ENCODE measurements at regions not wholly inside any gene's neighbourhood (a gene's known extent, or its start where the extent isn't known, plus 50 kb on each side); places are given as distances from the start of the nearest gene placed in this dataset.

DNA sequence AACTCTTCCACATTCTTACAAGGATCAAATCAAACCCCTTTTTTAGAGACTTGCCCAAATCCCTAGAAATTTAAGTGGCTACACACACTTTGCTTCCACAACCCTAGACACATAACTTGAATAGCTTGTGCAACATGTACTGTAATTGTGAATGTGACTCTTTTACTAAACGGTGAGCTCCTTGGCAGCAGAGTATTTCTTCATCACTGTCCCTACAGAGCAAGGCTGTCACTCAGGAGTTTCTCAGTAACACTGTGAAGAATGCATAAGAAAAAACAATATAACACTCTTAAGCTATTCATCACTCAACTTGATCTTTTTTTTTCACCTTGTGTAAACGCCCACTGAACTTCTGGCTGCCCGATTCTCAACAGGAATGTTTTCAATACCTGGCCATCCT, 53.8 kb upstream of the ADAMTS18 start:
- WGBS (ENCODE audit: extremely low coverage, insufficient coverage, low lambda C conversion rate) = no CpG with 5 or more reads among the region's 3 CpGs
- no peak overlapping the region for H3K4me3 ChIP-seq (ENCODE audit: low read length)

DNA sequence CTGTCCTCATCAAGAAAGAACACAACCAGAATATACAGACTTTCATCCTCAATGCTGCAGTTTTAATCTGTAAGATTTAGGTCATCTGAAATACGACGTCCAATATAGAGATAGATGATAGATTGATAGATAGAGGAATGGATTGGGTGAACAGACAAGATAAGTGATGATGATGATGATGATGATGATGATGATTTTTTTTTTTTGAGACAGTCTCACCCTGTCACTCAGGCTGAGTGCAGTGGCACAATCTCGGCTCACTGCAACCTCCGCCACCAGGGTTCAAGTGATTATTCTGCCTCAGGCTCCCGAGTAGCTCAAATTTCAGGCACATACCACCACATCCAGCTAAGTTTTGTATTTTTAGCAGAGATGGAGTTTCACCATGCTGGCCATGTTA, 56.3 kb upstream of the ADAMTS18 start:
- Histone ChIP-seq H3K79me2 (ENCODE audit: control insufficient read depth, insufficient read depth, low read length) (no peaks in the 10 kb centered on the region), H3K27me3 (ENCODE audit: insufficient read depth, low read length, poor library complexity) (no peaks in the 10 kb centered on the region), H3K9ac (ENCODE audit: low read length) (no peak overlapping the region), H2BK5ac (ENCODE audit: low read length) (no peak overlapping the region), H4K5ac (ENCODE audit: low read length) (no peak overlapping the region), H3K4me2 (ENCODE audit: low read length) (no peak overlapping the region), H4K8ac (ENCODE audit: low read depth, low read length) (no peak overlapping the region), H3K4me3 (ENCODE audit: low read length) (no peak overlapping the region), H3K27ac (ENCODE audit: low read depth, low read length) (no peak overlapping the region), H3K18ac (ENCODE audit: low read length) (no peak overlapping the region), H3K4me1 (ENCODE audit: control insufficient read depth, low read depth, low read length) (no peaks in the 10 kb centered on the region), H3K23ac (ENCODE audit: low read length) (no peak overlapping the region), H3K36me3 (ENCODE audit: control insufficient read depth, insufficient read depth, low read length) (no peaks in the 10 kb centered on the region), H3K4ac (ENCODE audit: low read depth, low read length) (no peak overlapping the region), H3K56ac (ENCODE audit: low read length) (no peak overlapping the region), H2BK120ac (ENCODE audit: low read depth, low read length) (no peak overlapping the region), H3K79me1 (ENCODE audit: low read length) (no peaks in the 10 kb centered on the region), H2AK5ac (ENCODE audit: low read length) (no peak overlapping the region), H2BK15ac (replicated peaks; ENCODE audit: low read depth) (no peak overlapping the region)
- no peak for DNase-seq
- 100% methylated on average over 2 of the region's 5 CpGs for WGBS (ENCODE audit: extremely low coverage, insufficient coverage, low lambda C conversion rate)

More for the DNA sequence above, 53.8 kb upstream of the ADAMTS18 start:
- Histone ChIP-seq H3K9ac (ENCODE audit: low read length) (no peak overlapping the region), H3K79me1 (ENCODE audit: low read length) (no peaks in the 10 kb centered on the region), H3K18ac (ENCODE audit: low read length) (no peak overlapping the region), H4K8ac (ENCODE audit: low read depth, low read length) (no peak overlapping the region), H3K4me2 (ENCODE audit: low read length) (no peak overlapping the region), H2BK5ac (ENCODE audit: low read length) (no peak overlapping the region), H3K27ac (ENCODE audit: low read depth, low read length) (no peak overlapping the region), H4K5ac (ENCODE audit: low read length) (no peak overlapping the region), H3K4ac (ENCODE audit: low read depth, low read length) (no peak overlapping the region), H2AK5ac (ENCODE audit: low read length) (no peak overlapping the region), H3K4me1 (ENCODE audit: control insufficient read depth, low read depth, low read length) (no peaks in the 10 kb centered on the region), H3K23ac (ENCODE audit: low read length) (no peak overlapping the region), H2BK15ac (replicated peaks; ENCODE audit: low read depth) (no peak overlapping the region), H2BK120ac (ENCODE audit: low read depth, low read length) (no peak overlapping the region), H3K56ac (ENCODE audit: low read length) (no peak overlapping the region), H3K36me3 (ENCODE audit: control insufficient read depth, insufficient read depth, low read length) (no peaks in the 10 kb centered on the region), H3K27me3 (ENCODE audit: insufficient read depth, low read length, poor library complexity) (no peaks in the 10 kb centered on the region), H3K79me2 (ENCODE audit: control insufficient read depth, insufficient read depth, low read length) (no peaks in the 10 kb centered on the region)
- DNase-seq = no peak

DNA sequence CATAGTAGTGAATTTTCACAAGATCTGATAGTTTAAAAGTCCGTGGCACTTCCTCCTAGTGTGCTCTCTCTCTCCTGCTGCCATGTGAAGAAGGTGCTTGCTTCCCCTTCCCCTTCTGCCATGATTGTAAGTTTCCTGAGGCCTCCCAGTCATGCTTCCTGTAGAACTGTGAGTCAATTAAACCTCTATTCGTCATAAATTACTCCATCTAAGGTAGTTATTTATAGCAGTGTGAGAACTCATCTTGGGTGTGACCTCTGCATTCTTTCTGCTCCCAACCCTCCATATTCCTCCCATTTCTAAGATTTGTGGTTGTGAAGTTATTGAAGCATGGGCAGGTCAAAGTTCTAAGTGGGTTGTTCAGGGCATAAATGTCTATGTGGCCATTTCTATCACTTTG, 62.1 kb upstream of the ADAMTS18 start:
- Histone ChIP-seq H2BK15ac (replicated peaks; ENCODE audit: low read depth) (no peak overlapping the region), H3K27me3 (ENCODE audit: insufficient read depth, low read length, poor library complexity) (no peaks in the 10 kb centered on the region), H3K4ac (ENCODE audit: low read depth, low read length) (no peak overlapping the region), H3K79me1 (ENCODE audit: low read length) (no peaks in the 10 kb centered on the region), H2BK5ac (ENCODE audit: low read length) (no peak overlapping the region), H3K9ac (ENCODE audit: low read length) (no peak overlapping the region), H3K36me3 (ENCODE audit: control insufficient read depth, insufficient read depth, low read length) (no peaks in the 10 kb centered on the region), H2BK120ac (ENCODE audit: low read depth, low read length) (no peak overlapping the region), H3K4me1 (ENCODE audit: control insufficient read depth, low read depth, low read length) (no peaks in the 10 kb centered on the region), H3K4me2 (ENCODE audit: low read length) (no peak overlapping the region), H3K79me2 (ENCODE audit: control insufficient read depth, insufficient read depth, low read length) (no peaks in the 10 kb centered on the region), H3K18ac (ENCODE audit: low read length) (no peak overlapping the region), H2AK5ac (ENCODE audit: low read length) (no peak overlapping the region), H3K56ac (ENCODE audit: low read length) (no peak overlapping the region), H3K23ac (ENCODE audit: low read length) (no peak overlapping the region), H3K4me3 (ENCODE audit: low read length) (no peak overlapping the region), H3K27ac (ENCODE audit: low read depth, low read length) (no peak overlapping the region), H4K8ac (ENCODE audit: low read depth, low read length) (no peak overlapping the region), H4K5ac (ENCODE audit: low read length) (no peak overlapping the region)
- WGBS (ENCODE audit: extremely low coverage, insufficient coverage, low lambda C conversion rate) = no CpG with 5 or more reads among the region's 2 CpGs
- no peak for DNase-seq

DNA sequence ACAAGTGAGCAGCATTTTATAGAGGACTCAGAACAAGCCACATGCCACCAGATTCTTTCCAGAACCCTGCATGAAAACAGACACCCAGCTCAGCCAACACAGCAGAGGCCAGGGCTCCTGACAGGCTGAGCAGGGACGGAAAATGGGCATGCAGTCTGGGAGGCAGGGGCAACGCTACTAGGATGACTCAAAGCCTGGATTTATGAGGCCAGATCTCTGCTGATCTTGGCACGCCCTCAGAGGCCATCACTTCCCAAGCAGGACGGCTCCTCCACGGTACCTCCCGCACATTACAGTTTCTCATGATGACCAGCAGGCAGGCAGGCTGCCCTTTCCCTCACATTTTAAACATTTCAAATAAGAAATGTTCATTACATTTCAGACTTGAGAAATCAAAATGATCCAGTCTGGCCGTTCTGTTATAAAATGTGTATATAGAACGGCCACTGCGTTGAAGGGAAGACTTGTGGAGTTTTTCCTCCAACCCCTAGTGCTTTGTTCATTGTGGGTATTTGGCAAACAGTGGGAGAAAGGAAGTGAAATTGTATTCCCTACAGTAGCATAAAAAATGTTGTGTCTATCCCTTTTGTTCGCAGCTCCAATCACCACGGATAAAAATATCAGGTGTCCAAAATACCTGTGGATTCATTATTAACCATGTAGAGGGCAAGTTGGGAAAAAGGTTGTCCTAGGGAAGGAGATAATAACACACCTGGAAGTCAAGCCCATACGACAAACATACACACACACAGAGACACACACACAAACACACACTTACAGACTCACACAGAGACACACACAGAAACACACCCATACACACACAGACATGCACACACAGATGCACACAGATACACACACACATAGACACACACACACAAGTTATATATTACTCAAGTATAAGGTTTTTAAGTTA, 64.8 kb upstream of the ADAMTS18 start:
- no peaks in the 10 kb centered on the region for H3K36me3 ChIP-seq (ENCODE audit: control insufficient read depth, insufficient read depth, low read length)
- no peak overlapping the region for H3K4me3 ChIP-seq (ENCODE audit: low read length)
- H3K56ac ChIP-seq (ENCODE audit: low read length) = no peak overlapping the region
- H3K4me2 ChIP-seq (ENCODE audit: low read length) = no peak overlapping the region
- DNase-seq = no peak
- no peaks in the 10 kb centered on the region for H3K79me2 ChIP-seq (ENCODE audit: control insufficient read depth, insufficient read depth, low read length)
- no peak overlapping the region for H2AK5ac ChIP-seq (ENCODE audit: low read length)
- no peak overlapping the region for H2BK5ac ChIP-seq (ENCODE audit: low read length)
- H3K9ac ChIP-seq (ENCODE audit: low read length) = no peak overlapping the region
- H3K23ac ChIP-seq (ENCODE audit: low read length) = no peak overlapping the region
- no CpG with 5 or more reads among the region's 12 CpGs for WGBS (ENCODE audit: extremely low coverage, insufficient coverage, low lambda C conversion rate)
- H3K27ac ChIP-seq (ENCODE audit: low read depth, low read length) = no peak overlapping the region
- no peak overlapping the region for H4K8ac ChIP-seq (ENCODE audit: low read depth, low read length)
- H2BK15ac ChIP-seq (replicated peaks; ENCODE audit: low read depth) = no peak overlapping the region
- H4K5ac ChIP-seq (ENCODE audit: low read length) = no peak overlapping the region
- no peak overlapping the region for H3K18ac ChIP-seq (ENCODE audit: low read length)
- H3K4ac ChIP-seq (ENCODE audit: low read depth, low read length) = no peak overlapping the region
- no peaks in the 10 kb centered on the region for H3K79me1 ChIP-seq (ENCODE audit: low read length)
- no peaks in the 10 kb centered on the region for H3K27me3 ChIP-seq (ENCODE audit: insufficient read depth, low read length, poor library complexity)
- no peaks in the 10 kb centered on the region for H3K4me1 ChIP-seq (ENCODE audit: control insufficient read depth, low read depth, low read length)
- no peak overlapping the region for H2BK120ac ChIP-seq (ENCODE audit: low read depth, low read length)

DNA sequence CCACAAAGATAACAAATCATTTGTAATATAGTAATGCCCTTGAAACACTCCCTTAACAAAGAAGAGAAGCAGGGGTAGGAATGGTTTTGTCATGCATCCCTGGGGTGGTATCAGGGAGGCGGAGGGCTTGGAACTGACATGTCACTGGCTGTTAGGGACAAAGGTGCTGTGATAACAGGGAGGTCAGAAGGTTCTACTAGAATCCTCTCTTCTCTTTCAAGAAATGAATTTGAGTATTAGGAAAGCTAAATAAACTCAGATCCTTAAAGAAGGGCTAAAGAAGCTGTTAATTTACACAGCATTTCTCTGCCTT, 65.4 kb upstream of the ADAMTS18 start:
- no CpG with 5 or more reads among the region's 1 CpG for WGBS (ENCODE audit: extremely low coverage, insufficient coverage, low lambda C conversion rate)
- H3K18ac ChIP-seq (ENCODE audit: low read length) = no peak overlapping the region
- no peaks in the 10 kb centered on the region for H3K36me3 ChIP-seq (ENCODE audit: control insufficient read depth, insufficient read depth, low read length)
- no peak overlapping the region for H2AK5ac ChIP-seq (ENCODE audit: low read length)
- H3K27me3 ChIP-seq (ENCODE audit: insufficient read depth, low read length, poor library complexity) = no peaks in the 10 kb centered on the region
- no peaks in the 10 kb centered on the region for H3K4me1 ChIP-seq (ENCODE audit: control insufficient read depth, low read depth, low read length)
- no peak overlapping the region for H2BK120ac ChIP-seq (ENCODE audit: low read depth, low read length)
- DNase-seq = no peak
- H3K4me2 ChIP-seq (ENCODE audit: low read length) = no peak overlapping the region
- H3K27ac ChIP-seq (ENCODE audit: low read depth, low read length) = no peak overlapping the region
- no peak overlapping the region for H2BK15ac ChIP-seq (replicated peaks; ENCODE audit: low read depth)
- H4K5ac ChIP-seq (ENCODE audit: low read length) = no peak overlapping the region
- H3K23ac ChIP-seq (ENCODE audit: low read length) = no peak overlapping the region
- H2BK5ac ChIP-seq (ENCODE audit: low read length) = no peak overlapping the region
- no peak overlapping the region for H3K4me3 ChIP-seq (ENCODE audit: low read length)
- H3K79me2 ChIP-seq (ENCODE audit: control insufficient read depth, insufficient read depth, low read length) = no peaks in the 10 kb centered on the region
- H3K4ac ChIP-seq (ENCODE audit: low read depth, low read length) = no peak overlapping the region
- no peaks in the 10 kb centered on the region for H3K79me1 ChIP-seq (ENCODE audit: low read length)
- no peak overlapping the region for H4K8ac ChIP-seq (ENCODE audit: low read depth, low read length)
- no peak overlapping the region for H3K56ac ChIP-seq (ENCODE audit: low read length)
- no peak overlapping the region for H3K9ac ChIP-seq (ENCODE audit: low read length)

All from mesendoderm (in vitro differentiated cells).